GM19467 (cell line): ENCODE measurements at regions not wholly inside any gene's neighbourhood (a gene's known extent, or its start where the extent isn't known, plus 50 kb on each side); places are given as distances from the start of the nearest gene placed in this dataset.

Source experiments
- ATAC-seq: cut with Tn5 transposase; IDR thresholded peaks from one replicate; pipeline ENCODE4 v1.9.1; 2021; ENCODE audit warnings: mild to moderate bottlenecking, moderate library complexity; ENCODE audit not compliant: unreplicated experiment

GRCh38 chr2:186431306-186431705 lies 54.8 kb upstream of the ZC3H15 start:
- ATAC-seq = no peak

- no peak for ATAC-seq
Observed at GRCh38 chr2:186433040-186433439, 53.0 kb upstream of the ZC3H15 start.

GRCh38 chr2:186433777-186434432 lies 52.2 kb upstream of the ZC3H15 start:
- ATAC-seq = no peak
